ENCODE measurements at regions not wholly inside any gene's neighbourhood (a gene's known extent, or its start where the extent isn't known, plus 50 kb on each side); places are given as distances from the start of the nearest gene placed in this dataset.

- TF ChIP-seq CTCF (conservative IDR thresholded peaks at IDR 0.05) (no peak), EZH2 (IDR thresholded peaks at IDR 0.05; ENCODE audit: low read depth) (no peak)
- no TSS peak for BruUV-seq (replicated peaks)
- CTCF ChIA-PET: interaction anchor here (0.6 kb wide), 1 partner anchor 14 kb away, joined by 3 read pairs; no protein-coding TSS in a partner anchor
- intact Hi-C loops (cut with micrococcal nuclease; ENCODE audit: unreplicated experiment): loop anchor here (10.0 kb wide), 1 partner anchor 647 kb away; no protein-coding TSS in a partner anchor
- Histone ChIP-seq H4K20me1 (ENCODE audit: insufficient read depth) (no peaks in the 10 kb centered on the region), H3K4me2 (no peak overlapping the region), H3K9me2 (ENCODE audit: insufficient read depth) (no peaks in the 10 kb centered on the region), H3K4me1 (replicated peaks; ENCODE audit: insufficient read depth) (peaks cover 48% of the 10 kb centered on the region), H3K9me3 (ENCODE audit: insufficient read depth, low read depth) (no peaks in the 10 kb centered on the region), H3K27me3 (ENCODE audit: insufficient read depth, low read depth) (no peaks in the 10 kb centered on the region), H3K79me2 (ENCODE audit: low read depth) (no peaks in the 10 kb centered on the region), H2AFZ (no peak overlapping the region), H3K36me3 (ENCODE audit: low read depth) (no peaks in the 10 kb centered on the region), H3K27ac (no peak overlapping the region), H3F3A (ENCODE audit: insufficient read depth, low read depth) (peaks cover 16% of the 10 kb centered on the region; the same call in 1 of the 2 replicates), H3K4me3 (no peak overlapping the region)
- POLR2A ChIA-PET (ENCODE audit: unreplicated experiment): no interaction called here
- peak in 1 of 2 experiments; percentile 57 for DNase-seq
Measured at GRCh38 chr4:112751447-112751846, 114.5 kb downstream of the LARP7 start.

- H3K36me3 ChIP-seq (ENCODE audit: low read depth): no peaks in the 10 kb centered on the region
- intact Hi-C loops (cut with micrococcal nuclease; ENCODE audit: unreplicated experiment): loop anchor here (10.0 kb wide), 1 partner anchor 647 kb away; no protein-coding TSS in a partner anchor
- H3F3A ChIP-seq (ENCODE audit: insufficient read depth, low read depth): peaks cover 10% of the 10 kb centered on the region; the same call in 1 of the 2 replicates
- H3K4me2 ChIP-seq: no peak overlapping the region
- no peaks in the 10 kb centered on the region for H3K9me3 ChIP-seq (ENCODE audit: insufficient read depth, low read depth)
- H3K4me1 ChIP-seq (replicated peaks; ENCODE audit: insufficient read depth): peaks cover 42% of the 10 kb centered on the region
- H3K79me2 ChIP-seq (ENCODE audit: low read depth): no peaks in the 10 kb centered on the region
- no peaks in the 10 kb centered on the region for H4K20me1 ChIP-seq (ENCODE audit: insufficient read depth)
- DNase-seq: no peak
- no peak overlapping the region for H2AFZ ChIP-seq
- no peak overlapping the region for H3K27ac ChIP-seq
- TF ChIP-seq CTCF (conservative IDR thresholded peaks at IDR 0.05) (no peak), EZH2 (IDR thresholded peaks at IDR 0.05; ENCODE audit: low read depth) (no peak)
- POLR2A ChIA-PET (ENCODE audit: unreplicated experiment): no interaction called here
- CTCF ChIA-PET: no interaction called here
- H3K27me3 ChIP-seq (ENCODE audit: insufficient read depth, low read depth): no peaks in the 10 kb centered on the region
- BruUV-seq (replicated peaks): no TSS peak
- H3K4me3 ChIP-seq: no peak overlapping the region
- no peaks in the 10 kb centered on the region for H3K9me2 ChIP-seq (ENCODE audit: insufficient read depth)
Measured at GRCh38 chr4:112752061-112752460, 115.1 kb downstream of the LARP7 start.

GRCh38 chr4:112752510-112752909 is 115.6 kb downstream of the LARP7 start:
- ChIA-PET CTCF (no interaction called here), POLR2A (ENCODE audit: unreplicated experiment) (no interaction called here)
- no peak for DNase-seq
- no peak for TF ChIP-seq CTCF (conservative IDR thresholded peaks at IDR 0.05)
- Histone ChIP-seq H3K4me3 (no peak overlapping the region), H3K9me3 (ENCODE audit: insufficient read depth, low read depth) (no peaks in the 10 kb centered on the region), H3K27ac (no peak overlapping the region), H3K4me1 (replicated peaks; ENCODE audit: insufficient read depth) (peaks cover 38% of the 10 kb centered on the region), H3K79me2 (ENCODE audit: low read depth) (no peaks in the 10 kb centered on the region), H3K9me2 (ENCODE audit: insufficient read depth) (no peaks in the 10 kb centered on the region), H3K27me3 (ENCODE audit: insufficient read depth, low read depth) (no peaks in the 10 kb centered on the region), H3K36me3 (ENCODE audit: low read depth) (no peaks in the 10 kb centered on the region), H2AFZ (no peak overlapping the region), H3K4me2 (no peak overlapping the region), H4K20me1 (ENCODE audit: insufficient read depth) (no peaks in the 10 kb centered on the region), H3F3A (ENCODE audit: insufficient read depth, low read depth) (peaks cover 6% of the 10 kb centered on the region; the same call in 1 of the 2 replicates)
- intact Hi-C loops (cut with micrococcal nuclease; ENCODE audit: unreplicated experiment): loop anchor here (10.0 kb wide), 1 partner anchor 648 kb away; no protein-coding TSS in a partner anchor
- no TSS peak for BruUV-seq (replicated peaks)
